ENCODE measurements at regions not wholly inside any gene's neighbourhood (a gene's known extent, or its start where the extent isn't known, plus 50 kb on each side); places are given as distances from the start of the nearest gene placed in this dataset.

DNA sequence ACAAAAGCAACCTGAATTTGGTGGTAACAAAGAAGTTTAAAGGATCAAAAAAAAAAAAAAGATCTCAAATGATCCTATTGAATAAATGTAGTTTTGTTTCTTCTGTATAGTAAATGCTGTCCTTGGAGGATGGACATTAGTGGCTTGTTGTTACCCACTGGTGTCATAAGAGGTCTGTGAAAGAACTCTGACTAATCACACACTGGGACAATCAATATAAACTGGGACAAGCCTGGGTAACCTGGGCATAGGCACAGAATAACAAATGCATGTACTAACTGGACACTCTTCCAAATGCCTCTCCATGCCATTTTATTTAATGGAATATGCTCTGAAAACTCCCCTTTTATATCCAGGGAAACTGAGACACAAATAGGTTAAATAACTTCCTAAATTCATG, 241.4 kb downstream of the DOK5 start:
- no peak overlapping the region for H3K27ac Mint-ChIP-seq
- TF ChIP-seq, protein P1, sequence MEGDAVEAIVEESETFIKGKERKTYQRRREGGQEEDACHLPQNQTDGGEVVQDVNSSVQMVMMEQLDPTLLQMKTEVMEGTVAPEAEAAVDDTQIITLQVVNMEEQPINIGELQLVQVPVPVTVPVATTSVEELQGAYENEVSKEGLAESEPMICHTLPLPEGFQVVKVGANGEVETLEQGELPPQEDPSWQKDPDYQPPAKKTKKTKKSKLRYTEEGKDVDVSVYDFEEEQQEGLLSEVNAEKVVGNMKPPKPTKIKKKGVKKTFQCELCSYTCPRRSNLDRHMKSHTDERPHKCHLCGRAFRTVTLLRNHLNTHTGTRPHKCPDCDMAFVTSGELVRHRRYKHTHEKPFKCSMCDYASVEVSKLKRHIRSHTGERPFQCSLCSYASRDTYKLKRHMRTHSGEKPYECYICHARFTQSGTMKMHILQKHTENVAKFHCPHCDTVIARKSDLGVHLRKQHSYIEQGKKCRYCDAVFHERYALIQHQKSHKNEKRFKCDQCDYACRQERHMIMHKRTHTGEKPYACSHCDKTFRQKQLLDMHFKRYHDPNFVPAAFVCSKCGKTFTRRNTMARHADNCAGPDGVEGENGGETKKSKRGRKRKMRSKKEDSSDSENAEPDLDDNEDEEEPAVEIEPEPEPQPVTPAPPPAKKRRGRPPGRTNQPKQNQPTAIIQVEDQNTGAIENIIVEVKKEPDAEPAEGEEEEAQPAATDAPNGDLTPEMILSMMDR (IDR thresholded peaks at IDR 0.05; ENCODE audit: unreplicated experiment): no peak
- H3K4me3 Mint-ChIP-seq: no peak overlapping the region
- DNase-seq (ENCODE audit: low spot score in 2 of 2, unreplicated experiment in 2 of 2): no peak
- no peaks in the 10 kb centered on the region for H3K9me3 Mint-ChIP-seq
- no peaks in the 10 kb centered on the region for H3K4me1 Mint-ChIP-seq
- no peaks in the 10 kb centered on the region for H3K36me3 Mint-ChIP-seq
- peaks cover 22% of the 10 kb centered on the region for H3K27me3 Mint-ChIP-seq (ENCODE audit: low read depth)

GRCh38 chr20:54716174-54716747, 240.9 kb downstream of the DOK5 start:
- H3K27ac Mint-ChIP-seq: no peak overlapping the region
- H3K9me3 Mint-ChIP-seq: no peaks in the 10 kb centered on the region
- H3K4me1 Mint-ChIP-seq: peaks cover 2% of the 10 kb centered on the region
- DNase-seq (ENCODE audit: low spot score in 2 of 2, unreplicated experiment in 2 of 2): no peak
- TF ChIP-seq, protein P1 (IDR thresholded peaks at IDR 0.05; ENCODE audit: unreplicated experiment): no peak
- H3K27me3 Mint-ChIP-seq (ENCODE audit: low read depth): peaks cover 22% of the 10 kb centered on the region
- H3K4me3 Mint-ChIP-seq: no peak overlapping the region
- H3K36me3 Mint-ChIP-seq: no peaks in the 10 kb centered on the region

DNA sequence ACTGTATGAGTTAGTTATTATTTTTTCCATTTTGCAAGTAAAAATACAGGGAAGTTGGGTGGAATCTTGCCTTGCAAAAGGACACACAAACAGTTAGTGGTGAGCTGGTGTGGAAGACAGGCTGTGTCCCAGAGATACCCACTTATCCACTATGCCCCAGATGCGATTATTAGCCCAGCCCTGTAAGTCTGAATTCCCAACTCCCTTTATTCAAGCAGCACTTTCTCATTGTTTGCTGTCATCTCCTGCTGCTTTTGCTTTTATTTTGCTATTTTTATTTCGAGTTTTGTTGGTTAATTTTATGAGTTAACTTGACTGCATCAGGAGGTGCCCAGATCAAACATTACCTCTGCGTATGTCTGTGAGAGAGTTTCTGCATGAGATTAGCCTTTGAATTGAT, 239.4 kb downstream of the DOK5 start:
- no peaks in the 10 kb centered on the region for H3K9me3 Mint-ChIP-seq
- H3K4me3 Mint-ChIP-seq: no peak overlapping the region
- H3K4me1 Mint-ChIP-seq: peaks cover 10% of the 10 kb centered on the region
- peaks cover 22% of the 10 kb centered on the region for H3K27me3 Mint-ChIP-seq (ENCODE audit: low read depth)
- no peaks in the 10 kb centered on the region for H3K36me3 Mint-ChIP-seq
- no peak overlapping the region for H3K27ac Mint-ChIP-seq
- TF ChIP-seq, protein P1 (IDR thresholded peaks at IDR 0.05; ENCODE audit: unreplicated experiment): no peak
- DNase-seq (ENCODE audit: low spot score in 2 of 2, unreplicated experiment in 2 of 2): no peak

- no peak for DNase-seq (ENCODE audit: low spot score in 2 of 2, unreplicated experiment in 2 of 2)
- Mint-ChIP-seq H3K9me3 (no peaks in the 10 kb centered on the region), H3K4me3 (no peak overlapping the region), H3K4me1 (peaks cover 10% of the 10 kb centered on the region), H3K27ac (no peak overlapping the region), H3K27me3 (ENCODE audit: low read depth) (peaks cover 25% of the 10 kb centered on the region), H3K36me3 (no peaks in the 10 kb centered on the region)
- TF ChIP-seq, protein P1 (IDR thresholded peaks at IDR 0.05; ENCODE audit: unreplicated experiment): no peak
These were observed 238.3 kb downstream of the DOK5 start for GRCh38 chr20:54713727-54714126.

DNA sequence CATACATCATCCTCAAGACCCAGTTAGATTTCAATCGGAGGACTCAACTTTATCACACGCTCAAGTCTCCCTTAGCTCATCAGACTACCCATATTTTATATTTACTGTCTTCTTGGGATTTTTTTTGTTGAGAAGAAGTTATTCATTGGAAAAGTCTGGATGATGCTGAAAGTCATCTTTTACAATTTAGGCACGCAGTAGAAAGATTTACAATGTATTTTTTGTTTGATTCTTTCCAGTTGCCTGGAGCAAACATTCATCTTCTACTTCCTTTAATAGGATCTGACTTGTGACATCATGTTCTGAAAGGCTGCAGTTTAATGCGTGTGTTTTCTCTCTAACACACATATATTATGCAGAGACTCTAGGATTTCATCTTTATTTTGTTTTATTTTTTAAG, 235.7 kb downstream of the DOK5 start:
- Mint-ChIP-seq H3K4me1 (peaks cover 10% of the 10 kb centered on the region), H3K27ac (no peak overlapping the region)

More for the DNA sequence above, 235.7 kb downstream of the DOK5 start:
- Mint-ChIP-seq H3K27me3 (ENCODE audit: low read depth) (peaks cover 15% of the 10 kb centered on the region), H3K9me3 (no peaks in the 10 kb centered on the region), H3K36me3 (no peaks in the 10 kb centered on the region), H3K4me3 (no peak overlapping the region)
- TF ChIP-seq, protein P1 (IDR thresholded peaks at IDR 0.05; ENCODE audit: unreplicated experiment): no peak
- DNase-seq (ENCODE audit: low spot score in 2 of 2, unreplicated experiment in 2 of 2): no peak

Data from mesothelial cell of epicardium (in vitro differentiated cells).